GM13977 (cell line): ENCODE measurements at regions not wholly inside any gene's neighbourhood (a gene's known extent, or its start where the extent isn't known, plus 50 kb on each side); places are given as distances from the start of the nearest gene placed in this dataset.

Experiments
- DNase-seq: peaks from one replicate; pipeline ENCODE4 v3.0.0; 2012; ENCODE audit warnings: low spot score
- CTCF ChIP-seq: IDR thresholded peaks from 2 replicates; pipeline ENCODE4 v1.5.1; 2012; ENCODE audit warnings: mild to moderate bottlenecking, control low read depth; ENCODE audit not compliant: insufficient read depth; ENCODE audit errors: extremely low read depth, missing control alignments
- in situ Hi-C: fragments of 300-500 bp; cut with MboI; formaldehyde crosslinking; loops from one replicate; pipeline ENCODE4 v1.12.0; 2022; ENCODE audit warnings: low sequenced_read_pairs, low pct_unique_long_range_greater_than_20kb, mixed read lengths, inconsistent platforms; ENCODE audit not compliant: unreplicated experiment

GRCh38 chr16:9597967-9598730, 506.7 kb downstream of the HAPSTR1 start:
- in situ Hi-C loops, result no loop called here
- no peak for TF ChIP-seq CTCF
- no peak for DNase-seq

- in situ Hi-C loops, result no loop called here
- no peak for DNase-seq
- no peak for TF ChIP-seq CTCF
These were observed 507.3 kb downstream of the HAPSTR1 start for GRCh38 chr16:9598731-9599083.

- no peak for TF ChIP-seq CTCF
- no peak for DNase-seq
- in situ Hi-C loops, result no loop called here
These were observed 508.1 kb downstream of the HAPSTR1 start for GRCh38 chr16:9599415-9600120.

GRCh38 chr16:9602189-9602588, 510.7 kb downstream of the HAPSTR1 start:
- TF ChIP-seq CTCF, result no peak
- DNase-seq, result no peak
- in situ Hi-C loops, result no loop called here

GRCh38 chr16:9603316-9603715, 511.9 kb downstream of the HAPSTR1 start:
- DNase-seq, result no peak
- in situ Hi-C loops, result no loop called here
- TF ChIP-seq CTCF, result no peak

GRCh38 chr16:9607515-9608230, 516.2 kb downstream of the HAPSTR1 start:
- in situ Hi-C loops, result no loop called here
- no peak for DNase-seq
- TF ChIP-seq CTCF, result no peak
